Activated T-helper 1 cell treated with anti-CD3 and anti-CD28 coated beads, Interleukin-12 subunit alpha, Interleukin-12 subunit beta, Interleukin-2, Interleukin-4 antibody, amounts not matched to agents 30 ng/mL and 10 ng/mL and 1 ng/mL, durations not matched to agents 14 hours and 24 hours and 36 hours (primary cell): ENCODE measurements at regions not wholly inside any gene's neighbourhood (a gene's known extent, or its start where the extent isn't known, plus 50 kb on each side); places are given as distances from the start of the nearest gene placed in this dataset.

ENCODE experiments used
- DNase-seq: peaks from one replicate; pipeline ENCODE4 v3.0.0; 2021; ENCODE audit warnings: low spot score
- H3K27ac Mint-ChIP-seq: one replicate; pipeline ENCODE4 v1.8.0; 2021; ENCODE audit warnings: mild to moderate bottlenecking, mixed read lengths
- H3K27me3 Mint-ChIP-seq: one replicate; pipeline ENCODE4 v1.8.0; 2022; ENCODE audit warnings: mild to moderate bottlenecking, moderate library complexity, mixed read lengths; ENCODE audit not compliant: insufficient read depth
- H3K36me3 Mint-ChIP-seq: one replicate; pipeline ENCODE4 v1.8.0; 2021; ENCODE audit warnings: low read depth, mixed read lengths
- H3K4me1 Mint-ChIP-seq: one replicate; pipeline ENCODE4 v1.8.0; 2021; ENCODE audit warnings: low read depth, mixed read lengths
- H3K4me3 Mint-ChIP-seq: one replicate; pipeline ENCODE4 v1.8.0; 2021; ENCODE audit warnings: mild to moderate bottlenecking, moderate library complexity, mixed read lengths
- H3K9me3 Mint-ChIP-seq: one replicate; pipeline ENCODE4 v1.8.0; 2021; ENCODE audit warnings: mixed read lengths
- intact Hi-C: fragments of 100-400 bp; cut with micrococcal nuclease; formaldehyde crosslinking; loops from one replicate; pipeline ENCODE4 v1.15.1; 2024

DNA sequence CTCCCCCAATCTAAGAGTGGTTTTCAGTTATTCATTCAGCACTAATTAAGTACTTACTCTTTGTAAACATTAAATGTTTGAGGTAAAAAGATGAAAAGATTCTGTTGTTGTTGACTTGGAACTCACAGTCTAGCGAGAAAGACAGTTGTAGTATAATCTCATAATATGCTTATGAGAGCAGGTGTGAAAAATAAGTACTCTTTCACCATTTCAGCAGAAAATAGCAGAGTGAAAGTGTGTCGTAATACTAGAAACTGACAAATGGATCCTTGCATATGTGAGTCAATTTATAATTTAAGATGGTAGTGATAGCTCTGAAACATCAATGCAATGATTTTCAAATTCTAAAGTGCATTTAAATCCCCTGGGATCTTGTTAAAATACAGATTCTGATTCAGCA lies 618.8 kb upstream of the CCDC54 start:
- Mint-ChIP-seq H3K27me3 (no peaks in the 10 kb centered on the region), H3K36me3 (no peaks in the 10 kb centered on the region), H3K27ac (no peak overlapping the region), H3K4me3 (no peak overlapping the region), H3K4me1 (no peaks in the 10 kb centered on the region), H3K9me3 (peaks cover 9% of the 10 kb centered on the region)
- intact Hi-C loops = no loop called here
- no peak for DNase-seq

DNA sequence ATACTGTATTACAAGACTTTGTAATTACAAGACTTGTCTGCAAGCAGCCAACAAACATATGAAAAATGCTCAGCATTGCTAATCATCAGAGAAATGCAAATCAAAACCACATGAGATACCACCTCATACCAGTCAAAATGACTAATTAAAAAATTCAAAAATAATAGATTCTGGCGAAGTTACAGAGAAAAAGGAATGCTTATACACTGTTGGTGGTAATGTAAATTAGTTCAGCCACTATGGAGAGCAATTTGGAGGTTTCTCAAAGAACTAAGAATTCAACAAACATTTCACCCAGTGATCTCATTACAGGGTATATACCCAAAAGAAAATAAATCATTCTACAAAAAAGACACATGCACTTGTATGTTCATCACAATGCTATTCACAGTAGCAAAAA lies 617.5 kb upstream of the CCDC54 start:
- Mint-ChIP-seq H3K4me1 (no peaks in the 10 kb centered on the region), H3K4me3 (no peak overlapping the region), H3K27ac (no peak overlapping the region), H3K36me3 (no peaks in the 10 kb centered on the region), H3K27me3 (no peaks in the 10 kb centered on the region), H3K9me3 (peaks cover 6% of the 10 kb centered on the region)
- no peak for DNase-seq
- intact Hi-C loops = no loop called here

DNA sequence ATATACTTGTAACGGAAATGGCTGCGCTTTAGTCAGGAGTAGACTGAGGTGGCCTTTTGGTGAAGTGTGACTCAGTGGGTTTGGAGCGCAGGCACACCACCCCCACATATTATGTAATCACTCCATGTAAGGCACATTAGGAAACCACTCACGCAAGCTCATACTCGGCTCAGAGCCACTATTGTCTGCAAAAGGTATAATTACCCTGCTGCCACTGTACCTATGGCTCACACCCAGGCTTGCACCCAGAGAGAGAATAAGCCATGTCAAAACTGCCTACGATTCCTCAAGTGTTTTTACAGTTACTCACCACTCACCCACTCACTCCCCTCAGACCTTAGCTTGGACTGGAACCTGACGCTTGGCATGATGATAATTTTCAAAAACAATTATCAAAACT lies 611.9 kb upstream of the CCDC54 start:
- no peaks in the 10 kb centered on the region for H3K9me3 Mint-ChIP-seq
- H3K27me3 Mint-ChIP-seq = peaks cover 1% of the 10 kb centered on the region
- no peak overlapping the region for H3K4me3 Mint-ChIP-seq
- intact Hi-C loops = no loop called here
- H3K4me1 Mint-ChIP-seq = no peaks in the 10 kb centered on the region
- no peak overlapping the region for H3K27ac Mint-ChIP-seq
- DNase-seq = no peak
- no peaks in the 10 kb centered on the region for H3K36me3 Mint-ChIP-seq

DNA sequence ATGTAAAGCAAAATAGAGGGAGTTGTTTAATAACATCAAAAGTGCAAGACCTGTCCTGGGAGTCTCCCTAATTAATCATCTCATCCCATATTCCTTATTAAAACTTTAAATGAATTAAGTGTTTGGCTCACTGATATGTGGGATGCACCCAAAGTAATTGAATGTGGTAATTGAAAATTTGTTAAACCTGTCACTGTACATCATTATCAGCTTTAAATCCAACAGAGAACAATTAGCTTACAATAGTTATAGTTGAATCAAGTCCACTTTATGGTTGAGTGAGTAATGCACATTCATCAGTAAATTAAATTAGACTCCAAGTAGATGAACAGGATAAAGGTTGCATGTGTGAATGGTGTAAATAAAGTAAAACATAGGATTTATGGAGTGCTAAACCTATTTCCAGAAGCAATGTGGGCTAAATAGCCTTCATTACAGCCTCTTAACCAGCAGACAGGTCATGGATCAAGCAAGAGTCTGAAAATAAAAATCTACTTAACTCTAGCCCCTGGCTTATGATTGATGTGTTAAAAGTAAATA lies 608.2 kb upstream of the CCDC54 start:
- Mint-ChIP-seq H3K4me1 (no peaks in the 10 kb centered on the region), H3K36me3 (no peaks in the 10 kb centered on the region), H3K9me3 (no peaks in the 10 kb centered on the region), H3K27me3 (peaks cover 1% of the 10 kb centered on the region), H3K27ac (no peak overlapping the region), H3K4me3 (no peak overlapping the region)
- DNase-seq = no peak
- intact Hi-C loops = no loop called here

DNA sequence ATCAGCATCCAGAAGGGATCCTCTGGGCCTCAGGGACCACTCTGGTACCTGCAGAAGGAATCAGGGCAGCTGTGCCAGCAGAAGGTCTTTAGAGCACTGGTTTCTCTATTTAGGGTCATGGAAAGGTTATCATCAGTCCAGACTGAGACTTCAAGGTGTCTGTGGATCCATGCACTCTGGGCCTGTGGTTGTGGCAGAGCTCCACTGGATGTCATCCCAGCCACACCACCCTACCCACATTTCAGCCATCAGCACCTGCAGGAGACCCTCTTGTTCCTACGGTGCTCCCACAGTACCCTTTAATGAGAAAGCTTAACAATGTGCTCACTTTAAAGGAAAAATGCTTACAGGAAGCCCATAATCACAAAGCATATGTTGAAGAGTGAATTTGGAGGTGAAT lies 603.4 kb upstream of the CCDC54 start:
- intact Hi-C loops = no loop called here
- H3K4me1 Mint-ChIP-seq = no peaks in the 10 kb centered on the region
- H3K9me3 Mint-ChIP-seq = no peaks in the 10 kb centered on the region
- no peak overlapping the region for H3K27ac Mint-ChIP-seq
- H3K36me3 Mint-ChIP-seq = no peaks in the 10 kb centered on the region
- DNase-seq = no peak
- no peaks in the 10 kb centered on the region for H3K27me3 Mint-ChIP-seq
- H3K4me3 Mint-ChIP-seq = no peak overlapping the region

DNA sequence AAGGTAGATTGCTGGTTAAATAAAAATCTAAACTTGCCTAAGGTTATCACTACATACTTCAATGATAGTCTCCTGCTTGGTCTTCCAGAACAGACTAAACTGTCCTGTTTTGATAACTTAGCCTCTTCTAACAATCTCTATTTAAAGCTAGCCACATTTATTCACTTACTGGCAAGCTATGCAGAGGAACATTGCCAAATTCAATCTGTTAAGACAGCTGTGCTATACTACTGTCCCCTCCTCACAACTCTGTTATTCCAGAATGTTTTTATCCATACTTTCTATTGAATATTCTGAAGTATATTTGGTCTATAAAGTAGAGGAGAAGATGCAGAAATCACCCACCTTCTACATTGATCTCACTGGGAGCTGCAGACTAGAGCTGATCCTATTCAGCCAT lies 594.0 kb upstream of the CCDC54 start:
- Mint-ChIP-seq H3K27me3 (no peaks in the 10 kb centered on the region), H3K4me3 (no peak overlapping the region), H3K9me3 (no peaks in the 10 kb centered on the region), H3K4me1 (no peaks in the 10 kb centered on the region), H3K27ac (no peak overlapping the region), H3K36me3 (no peaks in the 10 kb centered on the region)
- intact Hi-C loops = no loop called here
- DNase-seq = no peak

DNA sequence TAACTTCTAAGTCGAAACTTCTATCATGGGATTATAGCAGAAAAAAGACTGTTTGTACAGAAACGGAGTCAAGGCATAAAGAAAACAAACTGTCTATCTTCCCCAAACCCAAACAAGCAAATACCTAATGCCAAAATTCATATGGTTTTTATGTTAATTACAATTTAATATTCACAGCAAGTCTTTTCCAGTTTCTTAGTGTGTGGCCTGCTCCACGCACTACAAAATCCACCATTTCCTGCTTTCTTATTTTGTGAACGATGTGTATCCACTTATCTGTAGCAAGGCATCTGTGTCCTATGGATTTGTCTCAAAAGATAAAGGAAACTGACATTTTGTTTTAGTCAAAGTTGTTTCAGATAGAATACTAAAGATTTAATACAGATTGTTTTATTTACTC lies 588.0 kb upstream of the CCDC54 start:
- H3K4me3 Mint-ChIP-seq = no peak overlapping the region

DNA sequence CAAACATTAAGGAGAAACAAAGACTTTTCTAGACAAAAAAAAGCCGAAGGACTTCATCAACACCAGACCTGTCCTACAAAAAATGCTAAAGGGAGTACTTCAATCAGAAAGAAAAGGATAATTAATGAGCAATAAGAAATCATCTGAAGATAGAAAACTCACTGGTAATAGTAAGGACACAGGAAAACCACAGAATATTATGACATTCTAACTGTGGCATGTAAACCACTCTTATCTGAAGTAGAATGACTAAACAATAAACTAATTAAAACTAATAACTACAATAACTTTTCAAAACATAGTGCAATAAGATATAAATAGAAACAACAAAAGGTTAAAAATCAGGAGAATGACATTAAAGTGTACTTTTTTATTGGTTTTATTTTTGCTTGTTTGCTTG lies 584.5 kb upstream of the CCDC54 start:
- H3K4me1 Mint-ChIP-seq = no peaks in the 10 kb centered on the region
- no peak overlapping the region for H3K4me3 Mint-ChIP-seq
- intact Hi-C loops = no loop called here
- no peak for DNase-seq
- no peaks in the 10 kb centered on the region for H3K36me3 Mint-ChIP-seq
- peaks cover 4% of the 10 kb centered on the region for H3K27me3 Mint-ChIP-seq
- no peak overlapping the region for H3K27ac Mint-ChIP-seq
- H3K9me3 Mint-ChIP-seq = no peaks in the 10 kb centered on the region

More for the DNA sequence above, 588.0 kb upstream of the CCDC54 start:
- H3K27ac Mint-ChIP-seq = no peak overlapping the region
- intact Hi-C loops = no loop called here
- DNase-seq = no peak
- no peaks in the 10 kb centered on the region for H3K4me1 Mint-ChIP-seq
- no peaks in the 10 kb centered on the region for H3K9me3 Mint-ChIP-seq
- no peaks in the 10 kb centered on the region for H3K27me3 Mint-ChIP-seq
- H3K36me3 Mint-ChIP-seq = no peaks in the 10 kb centered on the region

DNA sequence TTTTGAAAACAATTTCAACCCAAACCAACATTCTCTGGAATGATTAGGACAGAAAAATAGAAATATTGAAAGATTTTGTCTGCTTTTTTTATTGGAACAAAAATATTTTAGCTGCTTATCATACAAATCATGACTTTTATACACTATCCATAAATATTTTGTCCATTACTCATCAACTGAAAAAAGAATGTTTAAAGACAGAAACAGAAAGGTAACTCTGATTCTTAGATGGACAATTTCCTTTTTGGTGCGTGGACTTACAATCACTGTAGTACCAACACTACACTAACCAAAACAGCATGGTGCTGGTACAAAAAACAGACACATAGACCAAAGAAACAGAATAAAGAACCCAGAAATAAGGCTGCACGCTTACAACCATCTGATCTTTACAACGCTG lies 582.8 kb upstream of the CCDC54 start:
- H3K4me3 Mint-ChIP-seq = no peak overlapping the region
- intact Hi-C loops = no loop called here
- H3K9me3 Mint-ChIP-seq = no peaks in the 10 kb centered on the region
- no peaks in the 10 kb centered on the region for H3K4me1 Mint-ChIP-seq
- peaks cover 4% of the 10 kb centered on the region for H3K27me3 Mint-ChIP-seq
- no peaks in the 10 kb centered on the region for H3K36me3 Mint-ChIP-seq
- no peak for DNase-seq
- H3K27ac Mint-ChIP-seq = no peak overlapping the region

DNA sequence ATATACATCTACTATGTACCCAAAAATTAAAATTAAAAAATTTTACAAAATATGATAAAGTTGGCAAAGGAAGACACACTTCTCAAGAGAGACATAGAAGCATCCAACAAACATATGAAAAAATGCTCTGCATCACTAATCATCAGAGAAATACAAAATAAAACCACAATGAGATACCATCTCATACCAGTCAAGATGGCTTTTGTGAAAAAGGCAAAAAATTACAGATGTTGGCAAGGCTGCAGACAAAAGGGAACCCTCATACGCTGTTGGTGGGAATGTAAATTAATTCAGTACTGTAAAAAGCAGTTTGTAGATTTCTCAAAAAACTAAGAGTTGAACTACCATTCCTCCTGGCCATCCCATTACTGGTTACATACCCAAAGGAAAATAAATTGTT lies 581.7 kb upstream of the CCDC54 start:
- Mint-ChIP-seq H3K27me3 (peaks cover 4% of the 10 kb centered on the region), H3K4me1 (no peaks in the 10 kb centered on the region), H3K36me3 (no peaks in the 10 kb centered on the region), H3K9me3 (no peaks in the 10 kb centered on the region), H3K4me3 (no peak overlapping the region), H3K27ac (no peak overlapping the region)
- intact Hi-C loops = no loop called here
- DNase-seq = no peak

DNA sequence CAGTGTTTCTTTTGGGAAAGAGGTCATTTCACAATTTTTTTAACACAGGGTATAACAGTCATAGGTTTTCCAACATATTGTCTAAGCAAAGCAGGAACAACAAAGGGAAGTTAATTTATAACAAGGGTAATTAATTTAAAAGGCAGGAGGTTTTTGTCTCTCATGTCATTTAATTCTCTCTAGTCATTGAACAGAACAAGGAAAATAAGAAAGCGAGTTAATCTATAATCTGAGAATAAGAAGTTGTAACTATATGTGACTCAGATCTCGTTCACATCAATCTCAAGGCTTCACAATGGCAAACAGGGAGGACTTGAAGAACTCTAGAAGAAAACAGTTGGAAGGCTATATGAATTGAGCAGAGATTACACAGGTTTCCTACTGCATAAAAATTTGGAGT lies 579.8 kb upstream of the CCDC54 start:
- intact Hi-C loops = no loop called here
- no peak for DNase-seq
- no peak overlapping the region for H3K27ac Mint-ChIP-seq
- no peaks in the 10 kb centered on the region for H3K36me3 Mint-ChIP-seq
- H3K9me3 Mint-ChIP-seq = no peaks in the 10 kb centered on the region
- H3K4me3 Mint-ChIP-seq = no peak overlapping the region
- peaks cover 4% of the 10 kb centered on the region for H3K27me3 Mint-ChIP-seq
- no peaks in the 10 kb centered on the region for H3K4me1 Mint-ChIP-seq

DNA sequence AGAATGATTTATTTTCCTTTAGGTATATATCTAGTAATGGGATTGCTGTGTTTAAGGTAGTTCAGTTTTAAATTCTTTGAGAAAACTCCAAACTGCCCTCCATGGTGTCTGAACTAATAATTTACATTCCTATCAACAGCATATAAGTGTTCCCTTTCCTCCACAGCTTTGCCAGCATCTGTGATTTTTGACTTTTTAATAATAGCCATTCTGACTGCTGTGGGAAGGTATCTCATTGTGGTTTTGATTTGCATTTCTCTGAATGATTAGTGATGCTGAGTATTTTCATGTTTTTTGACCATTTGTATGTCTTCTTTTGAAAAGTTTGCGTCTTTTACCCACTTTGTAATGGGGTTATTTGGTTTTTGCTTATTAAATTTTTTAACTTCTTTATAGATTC lies 571.6 kb upstream of the CCDC54 start:
- intact Hi-C loops = no loop called here
- Mint-ChIP-seq H3K4me1 (no peaks in the 10 kb centered on the region), H3K27me3 (no peaks in the 10 kb centered on the region), H3K4me3 (no peak overlapping the region), H3K36me3 (no peaks in the 10 kb centered on the region), H3K9me3 (no peaks in the 10 kb centered on the region), H3K27ac (no peak overlapping the region)
- DNase-seq = no peak

DNA sequence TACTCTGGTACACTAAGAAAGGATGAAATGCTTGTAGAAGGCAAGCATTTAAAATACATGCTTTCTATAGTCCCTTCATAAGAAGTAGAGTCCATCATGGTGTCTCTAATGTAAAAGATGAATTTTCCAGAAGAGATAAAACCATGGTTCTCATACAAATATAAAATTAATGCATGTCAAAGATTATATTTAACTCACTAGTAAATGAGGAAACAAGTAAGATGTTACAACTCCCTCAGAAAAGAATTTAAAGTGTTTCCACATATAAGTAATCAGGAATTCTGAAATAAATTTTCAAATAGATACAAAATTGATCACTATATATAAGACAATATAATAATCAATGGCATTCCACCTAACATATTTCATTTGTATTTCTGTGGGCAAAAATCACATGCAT lies 570.3 kb upstream of the CCDC54 start:
- Mint-ChIP-seq H3K36me3 (no peaks in the 10 kb centered on the region), H3K4me3 (no peak overlapping the region), H3K27me3 (no peaks in the 10 kb centered on the region), H3K9me3 (no peaks in the 10 kb centered on the region), H3K27ac (no peak overlapping the region), H3K4me1 (no peaks in the 10 kb centered on the region)
- no peak for DNase-seq
- intact Hi-C loops = no loop called here

DNA sequence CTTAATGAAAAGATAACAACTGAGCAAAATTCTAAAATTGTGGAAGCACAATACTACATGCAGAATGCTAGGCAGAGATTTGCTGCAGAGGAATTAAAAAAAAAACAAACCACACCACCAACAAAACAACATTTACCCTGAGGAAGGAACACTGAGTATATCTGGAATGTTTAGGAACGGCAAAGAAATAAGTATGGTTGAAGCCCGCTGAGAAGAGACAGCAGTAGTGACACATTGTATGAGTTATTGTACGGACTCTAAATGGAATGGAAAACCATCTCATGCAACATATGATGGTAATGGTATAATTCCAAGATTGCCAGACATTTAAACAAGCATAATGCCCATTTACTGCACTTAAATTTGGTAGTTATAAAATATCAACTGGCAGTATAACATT lies 568.2 kb upstream of the CCDC54 start:
- Mint-ChIP-seq H3K36me3 (no peaks in the 10 kb centered on the region), H3K9me3 (no peaks in the 10 kb centered on the region), H3K4me3 (no peak overlapping the region), H3K4me1 (no peaks in the 10 kb centered on the region), H3K27me3 (no peaks in the 10 kb centered on the region), H3K27ac (no peak overlapping the region)
- intact Hi-C loops = no loop called here
- DNase-seq = no peak
